ENCODE measurements at regions not wholly inside any gene's neighbourhood (a gene's known extent, or its start where the extent isn't known, plus 50 kb on each side); places are given as distances from the start of the nearest gene placed in this dataset.

DNA sequence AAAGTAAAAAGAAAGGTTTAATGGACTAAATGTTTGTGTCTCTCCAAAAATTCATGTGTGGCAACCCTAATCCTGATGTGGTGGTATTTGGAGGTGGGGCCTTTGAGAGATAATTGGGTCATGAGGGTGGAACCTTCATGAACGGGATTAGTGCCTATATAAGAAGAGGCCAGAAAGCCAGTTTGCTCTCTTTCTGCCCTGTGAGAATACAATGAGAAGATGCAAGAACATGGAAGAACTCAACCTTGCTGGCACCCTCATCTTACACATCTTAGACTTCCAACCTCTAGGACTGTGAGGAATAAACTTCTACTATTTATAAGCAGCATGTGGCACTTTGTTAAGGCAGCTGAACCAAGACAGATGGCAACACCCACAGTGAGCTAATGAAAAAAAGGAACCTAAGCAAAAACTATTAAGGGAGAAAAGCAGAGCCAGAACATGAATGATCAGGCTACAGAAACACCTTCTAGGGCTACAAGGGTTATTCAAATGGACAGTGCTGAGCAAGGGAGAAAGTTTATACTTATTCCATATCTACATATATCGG, 159.5 kb downstream of the PLK2 start:
- TF ChIP-seq CTCF (IDR thresholded peaks at IDR 0.05) (no peak), POLR2A (IDR thresholded peaks at IDR 0.05) (no peak)
